Dermis blood vessel endothelial cell (primary cell): ENCODE measurements at regions not wholly inside any gene's neighbourhood (a gene's known extent, or its start where the extent isn't known, plus 50 kb on each side); places are given as distances from the start of the nearest gene placed in this dataset.
A peak's percentile ranks its signal among the peaks of the same experiment; 100 is the strongest.

Experiments
- DNase-seq: peaks from one replicate; pipeline ENCODE4 v3.0.0; 2010

GRCh38 chr7:46478046-46478445 lies 557.0 kb upstream of the IGFBP3 start:
- no peak for DNase-seq

- peak; percentile 42 for DNase-seq
Observed at GRCh38 chr7:46468753-46469356, 547.8 kb upstream of the IGFBP3 start.

- DNase-seq, result no peak
Observed at GRCh38 chr7:46463170-46463569, 542.1 kb upstream of the IGFBP3 start.

GRCh38 chr7:46461334-46461777 lies 540.3 kb upstream of the IGFBP3 start:
- no peak for DNase-seq

GRCh38 chr7:46459942-46460341 lies 538.9 kb upstream of the IGFBP3 start:
- DNase-seq, result no peak

GRCh38 chr7:46454816-46455215 lies 533.7 kb upstream of the IGFBP3 start:
- no peak for DNase-seq

GRCh38 chr7:46452561-46453135 lies 531.6 kb upstream of the IGFBP3 start:
- DNase-seq, result no peak

GRCh38 chr7:46451846-46452245 lies 530.8 kb upstream of the IGFBP3 start:
- no peak for DNase-seq

GRCh38 chr7:46450886-46451285 lies 529.8 kb upstream of the IGFBP3 start:
- DNase-seq, result no peak

GRCh38 chr7:46450425-46450824 lies 529.4 kb upstream of the IGFBP3 start:
- DNase-seq, result no peak

GRCh38 chr7:46449743-46450142 lies 528.7 kb upstream of the IGFBP3 start:
- DNase-seq, result no peak

- no peak for DNase-seq
Observed at GRCh38 chr7:46448478-46448877, 527.4 kb upstream of the IGFBP3 start.

- no peak for DNase-seq
Observed at GRCh38 chr7:46446151-46446550, 525.1 kb upstream of the IGFBP3 start.

- no peak for DNase-seq
Observed at GRCh38 chr7:46444256-46444655, 523.2 kb upstream of the IGFBP3 start.

- no peak for DNase-seq
Observed at GRCh38 chr7:46440186-46440585, 519.1 kb upstream of the IGFBP3 start.

GRCh38 chr7:46432708-46433107 lies 511.6 kb upstream of the IGFBP3 start:
- no peak for DNase-seq

GRCh38 chr7:46428295-46428694 lies 507.2 kb upstream of the IGFBP3 start:
- DNase-seq, result no peak

GRCh38 chr7:46424934-46425333 lies 503.9 kb upstream of the IGFBP3 start:
- DNase-seq, result no peak

GRCh38 chr7:46421441-46422230 lies 500.6 kb upstream of the IGFBP3 start:
- no peak for DNase-seq

- DNase-seq, result peak; percentile 36
Observed at GRCh38 chr7:46414946-46415345, 493.9 kb upstream of the IGFBP3 start.

- no peak for DNase-seq
Observed at GRCh38 chr7:46411236-46411635, 490.2 kb upstream of the IGFBP3 start.

- DNase-seq, result no peak
Observed at GRCh38 chr7:46407125-46407524, 486.1 kb upstream of the IGFBP3 start.

GRCh38 chr7:46397591-46397990 lies 476.5 kb upstream of the IGFBP3 start:
- no peak for DNase-seq

GRCh38 chr7:46396481-46396880 lies 475.4 kb upstream of the IGFBP3 start:
- DNase-seq, result no peak
